Fibroblast of pulmonary artery (primary cell): ENCODE measurements at regions not wholly inside any gene's neighbourhood (a gene's known extent, or its start where the extent isn't known, plus 50 kb on each side); places are given as distances from the start of the nearest gene placed in this dataset.

ENCODE experiments used
- DNase-seq: peaks from one replicate; pipeline ENCODE4 v3.0.0-alpha.2; 2010; ENCODE audit warnings: low read depth
- H3K4me3 ChIP-seq: replicated peaks from 2 replicates; pipeline ENCODE4 v1.5.1; 2011; ENCODE audit warnings: low read depth, mild to moderate bottlenecking, control low read depth, low read length, moderate library complexity
- TF ChIP-seq, protein P1 (sequence below): IDR thresholded peaks from 2 replicates; pipeline ENCODE4 v1.5.1; 2011; ENCODE audit warnings: mild to moderate bottlenecking, control low read depth, low read length, inconsistent platforms; ENCODE audit errors: missing control alignments

DNA sequence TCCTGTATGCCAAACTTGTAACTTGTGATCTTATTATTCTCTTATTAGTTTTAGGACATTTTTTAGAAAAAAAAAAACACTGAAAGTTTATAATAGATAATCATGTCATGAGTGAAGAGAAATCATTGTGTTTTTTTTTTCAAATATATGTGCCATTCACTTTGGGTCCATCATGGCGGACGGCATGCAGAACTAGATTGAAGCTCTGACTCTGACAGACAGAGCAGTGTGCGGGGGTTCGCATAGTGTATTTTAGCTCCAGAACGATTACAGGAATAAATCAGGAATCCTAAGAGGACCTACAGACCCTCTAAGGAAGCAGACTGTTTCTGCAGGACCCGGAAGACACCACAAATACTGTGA, 484.4 kb upstream of the REG3G start:
- H3K4me3 ChIP-seq: no peak overlapping the region
- no peak for DNase-seq
- TF ChIP-seq, protein P1, sequence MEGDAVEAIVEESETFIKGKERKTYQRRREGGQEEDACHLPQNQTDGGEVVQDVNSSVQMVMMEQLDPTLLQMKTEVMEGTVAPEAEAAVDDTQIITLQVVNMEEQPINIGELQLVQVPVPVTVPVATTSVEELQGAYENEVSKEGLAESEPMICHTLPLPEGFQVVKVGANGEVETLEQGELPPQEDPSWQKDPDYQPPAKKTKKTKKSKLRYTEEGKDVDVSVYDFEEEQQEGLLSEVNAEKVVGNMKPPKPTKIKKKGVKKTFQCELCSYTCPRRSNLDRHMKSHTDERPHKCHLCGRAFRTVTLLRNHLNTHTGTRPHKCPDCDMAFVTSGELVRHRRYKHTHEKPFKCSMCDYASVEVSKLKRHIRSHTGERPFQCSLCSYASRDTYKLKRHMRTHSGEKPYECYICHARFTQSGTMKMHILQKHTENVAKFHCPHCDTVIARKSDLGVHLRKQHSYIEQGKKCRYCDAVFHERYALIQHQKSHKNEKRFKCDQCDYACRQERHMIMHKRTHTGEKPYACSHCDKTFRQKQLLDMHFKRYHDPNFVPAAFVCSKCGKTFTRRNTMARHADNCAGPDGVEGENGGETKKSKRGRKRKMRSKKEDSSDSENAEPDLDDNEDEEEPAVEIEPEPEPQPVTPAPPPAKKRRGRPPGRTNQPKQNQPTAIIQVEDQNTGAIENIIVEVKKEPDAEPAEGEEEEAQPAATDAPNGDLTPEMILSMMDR: no peak

DNA sequence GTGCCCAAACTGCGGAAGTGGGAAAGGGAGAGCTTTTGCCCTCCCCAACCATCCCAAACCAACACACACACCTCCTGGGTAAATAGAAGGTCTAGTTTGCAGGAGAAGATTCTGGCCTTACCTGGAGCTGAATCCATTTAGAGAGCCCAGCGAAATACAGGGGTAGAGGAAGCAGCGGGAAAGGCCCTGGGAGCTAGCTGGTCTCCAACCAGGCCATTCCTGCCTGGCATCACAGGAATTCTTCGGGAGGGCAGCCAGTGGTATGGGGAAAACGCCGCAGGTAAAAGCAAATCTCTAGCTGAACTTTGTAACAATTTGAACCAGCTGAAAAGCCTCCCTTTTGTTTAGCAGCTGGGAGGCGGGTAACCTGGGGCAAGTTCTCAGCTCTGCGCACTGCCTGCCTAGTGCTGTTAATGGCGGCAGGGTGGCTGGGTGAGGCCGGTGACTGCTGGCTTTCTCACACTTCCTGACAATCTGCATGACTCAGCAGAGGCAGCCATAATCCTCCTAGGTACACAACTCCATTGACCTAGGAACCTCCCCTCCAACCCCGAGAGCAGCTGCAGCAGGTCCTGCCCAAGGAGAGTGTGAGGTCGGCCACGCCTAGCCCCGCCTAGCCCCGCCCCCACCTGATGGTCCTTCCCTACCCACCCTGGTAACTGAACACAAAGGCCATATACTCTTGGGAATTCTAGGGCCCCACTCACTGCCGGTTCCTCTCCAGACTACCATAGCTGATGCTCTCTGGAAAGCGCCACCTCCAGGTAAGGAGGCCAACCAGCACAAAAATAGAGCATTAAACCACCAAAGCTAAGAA, 483.8 kb upstream of the REG3G start:
- no peak overlapping the region for H3K4me3 ChIP-seq
- TF ChIP-seq, protein P1: no peak
- DNase-seq: no peak

DNA sequence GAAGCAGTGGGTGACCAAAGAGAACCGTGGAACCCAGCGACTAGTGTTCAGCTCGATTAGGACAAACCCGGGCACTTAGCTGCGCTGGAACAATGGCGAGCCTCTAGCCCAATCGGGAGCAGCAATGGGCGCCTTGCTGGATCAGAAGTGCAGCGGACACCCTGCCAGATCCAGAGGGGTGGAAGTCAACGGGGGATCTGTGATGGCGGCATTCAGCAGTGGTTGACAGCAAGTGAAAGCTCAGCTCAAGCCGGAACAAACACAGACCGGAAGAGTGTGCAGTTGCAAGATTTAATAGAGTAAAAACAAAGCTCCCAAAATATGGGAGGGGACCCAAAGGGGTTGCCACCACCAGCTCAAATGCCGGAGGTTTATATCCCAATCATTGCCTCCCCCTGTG, 478.7 kb upstream of the REG3G start:
- DNase-seq: no peak
- no peak overlapping the region for H3K4me3 ChIP-seq
- TF ChIP-seq, protein P1: no peak

DNA sequence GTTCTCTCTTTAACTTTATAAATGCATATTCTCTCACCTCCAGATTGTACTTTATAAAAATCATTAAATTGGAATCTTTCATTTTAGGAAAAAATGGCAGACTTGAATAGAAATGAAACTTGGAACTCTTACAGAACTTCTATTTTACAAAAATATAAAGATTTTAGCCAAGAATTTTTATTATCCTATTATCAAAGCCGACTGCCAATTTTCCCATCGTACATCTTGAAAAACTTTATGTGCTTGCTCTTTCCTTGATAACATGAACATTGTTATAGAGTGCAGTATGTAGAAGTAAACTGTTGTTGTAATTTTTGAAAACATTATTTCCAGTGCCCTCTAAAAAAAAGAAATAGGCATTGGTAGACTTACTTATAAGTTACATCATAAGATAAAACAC, 475.7 kb upstream of the REG3G start:
- no peak overlapping the region for H3K4me3 ChIP-seq
- TF ChIP-seq, protein P1: no peak
- DNase-seq: no peak

DNA sequence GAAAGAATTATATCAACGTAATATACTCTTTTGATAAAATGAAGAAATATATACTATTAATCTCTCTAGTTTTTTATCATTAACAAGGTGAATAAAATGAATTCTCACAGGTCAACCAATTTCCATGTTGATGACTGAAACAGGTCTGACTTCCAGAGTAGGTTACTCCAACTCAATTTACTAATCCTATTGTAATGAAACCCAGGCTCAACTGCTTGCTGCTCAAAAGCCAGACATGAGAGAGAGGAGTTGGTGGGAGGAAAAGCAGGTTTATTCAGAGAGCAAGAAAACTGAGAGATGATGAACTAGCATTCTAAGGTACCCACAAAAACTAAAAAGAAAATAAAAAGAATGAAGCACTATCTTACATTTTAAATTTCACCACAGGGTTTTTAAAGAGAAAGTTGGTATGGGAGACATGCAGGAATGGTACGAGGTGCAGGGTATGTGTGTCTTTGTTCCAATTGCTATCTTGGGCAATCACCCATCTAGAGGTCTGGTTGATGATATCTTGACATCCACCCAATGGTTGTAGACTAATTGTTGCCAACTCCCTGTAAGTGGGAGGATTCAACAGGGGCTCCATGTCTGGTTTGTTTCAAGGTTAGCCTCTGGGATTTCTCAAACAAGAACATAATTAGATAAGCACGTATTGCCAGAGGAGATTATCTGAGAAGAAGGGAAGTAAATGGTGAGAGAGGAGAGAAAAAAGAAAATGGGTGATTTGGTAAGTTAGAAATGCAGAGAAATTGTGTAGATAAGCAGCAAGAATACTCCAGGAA, 471.4 kb upstream of the REG3G start:
- DNase-seq: no peak
- no peak overlapping the region for H3K4me3 ChIP-seq
- TF ChIP-seq, protein P1: no peak

DNA sequence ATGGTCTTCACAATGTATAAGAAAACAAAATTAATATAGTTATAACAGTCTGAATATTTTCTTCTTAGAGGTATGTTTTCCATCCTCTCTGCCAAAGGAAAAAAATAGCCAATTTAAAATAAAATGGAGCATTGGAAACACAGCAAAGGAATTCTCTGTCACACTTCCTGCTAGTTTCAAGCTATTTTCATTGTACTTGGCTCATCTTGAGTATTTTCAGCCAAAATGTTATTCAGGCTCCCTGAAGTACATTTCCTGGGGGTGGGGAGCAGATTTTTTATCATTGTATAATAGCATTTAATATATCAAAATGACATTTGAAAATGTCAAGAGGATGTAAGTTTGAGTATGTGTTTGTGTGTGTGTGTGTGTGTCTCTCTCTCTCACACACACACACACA, 463.6 kb upstream of the REG3G start:
- no peak for DNase-seq
- H3K4me3 ChIP-seq: no peak overlapping the region
- TF ChIP-seq, protein P1: no peak

DNA sequence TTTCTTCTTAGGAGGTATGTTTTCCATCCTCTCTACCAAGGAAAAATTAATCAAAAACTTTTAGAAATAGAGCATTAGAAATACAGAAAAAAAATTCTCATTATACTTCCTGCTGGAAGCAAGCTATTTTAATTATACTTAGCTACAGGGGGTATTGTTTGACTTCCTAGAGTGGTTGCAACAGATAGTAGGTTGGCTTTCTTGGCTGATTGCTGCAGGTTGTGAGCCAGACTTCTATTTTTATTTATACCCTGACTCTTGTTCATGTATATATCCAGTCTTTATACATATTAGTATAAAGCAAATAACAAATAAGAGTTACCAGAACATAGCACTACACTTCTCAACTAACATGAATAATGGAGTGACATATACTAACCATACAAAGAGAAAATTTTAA, 460.8 kb upstream of the REG3G start:
- no peak for DNase-seq
- TF ChIP-seq, protein P1: no peak
- H3K4me3 ChIP-seq: no peak overlapping the region
